CD14-positive monocyte (primary cell): ENCODE measurements at regions not wholly inside any gene's neighbourhood (a gene's known extent, or its start where the extent isn't known, plus 50 kb on each side); places are given as distances from the start of the nearest gene placed in this dataset.

Experiments
- DNase-seq, 3 donors: peaks; one replicate each; pipeline ENCODE4 v3.0.0-alpha.2; 2011 to 2022
- H2AFZ ChIP-seq: 2 replicates; pipeline ENCODE4 v1.6.0; 2012; ENCODE audit warnings: mild to moderate bottlenecking, low read depth, low read length, inconsistent platforms; ENCODE audit not compliant: insufficient read depth, poor library complexity, severe bottlenecking
- H3K27ac ChIP-seq, 2 donors: 1 replicate in 1 of 2; 2 replicates in 1 of 2; pipeline ENCODE4 v1.5.1; 2012 to 2013; ENCODE audit warnings: low read length in 2 of 2, control low read depth in 1 of 2, inconsistent platforms in 1 of 2, low read depth in 1 of 2, mild to moderate bottlenecking in 1 of 2
- H3K27me3 ChIP-seq, 2 donors: one replicate each; pipeline versions ENCODE4 v1.6.0 to v1.6.1; 2011 to 2013; ENCODE audit warnings: low read length in 2 of 2; ENCODE audit not compliant: control insufficient read depth in 2 of 2, insufficient read depth in 2 of 2
- H3K36me3 ChIP-seq, 2 donors: replicated peaks in 1 of 2; 1 replicate in 1 of 2; 2 replicates in 1 of 2; pipeline versions ENCODE4 v1.5.1 to v1.6.1; 2012 to 2013; ENCODE audit warnings: low read length in 2 of 2, control low read depth in 1 of 2, inconsistent platforms in 1 of 2, mild to moderate bottlenecking in 1 of 2; ENCODE audit not compliant: insufficient read depth in 2 of 2, control insufficient read depth in 1 of 2
- H3K4me1 ChIP-seq, 2 donors: 1 replicate in 1 of 2; 2 replicates in 1 of 2; pipeline versions ENCODE4 v1.5.1 to v1.6.1; 2012 to 2013; ENCODE audit warnings: low read length in 2 of 2, control low read depth in 1 of 2, inconsistent platforms in 1 of 2, mild to moderate bottlenecking in 1 of 2, moderate library complexity in 1 of 2; ENCODE audit not compliant: insufficient read depth in 2 of 2, control insufficient read depth in 1 of 2
- H3K4me2 ChIP-seq: replicated peaks from 2 replicates; pipeline ENCODE3; 2012; ENCODE audit warnings: low read length, moderate library complexity, mild to moderate bottlenecking; ENCODE audit not compliant: poor library complexity, severe bottlenecking; ENCODE audit errors: extremely low read depth
- H3K4me3 ChIP-seq, 3 experiments: fragments of 200-600 bp in 1 of 3; sonication (generic) in 1 of 3; replicated peaks in 1 of 3; 1 replicate in 2 of 3; 2 replicates in 1 of 3; pipeline ENCODE4 v1.5.1; 2011 to 2013; ENCODE audit warnings: low read length in 3 of 3, mild to moderate bottlenecking in 3 of 3, control low read depth in 2 of 3, low read depth in 2 of 3, inconsistent platforms in 1 of 3, moderate library complexity in 1 of 3
- H3K79me2 ChIP-seq: 2 replicates; pipeline ENCODE4 v1.6.0; 2012; ENCODE audit warnings: mild to moderate bottlenecking, control low read depth, inconsistent platforms, low read length, moderate library complexity; ENCODE audit not compliant: insufficient read depth
- H3K9ac ChIP-seq: 2 replicates; pipeline ENCODE4 v1.6.0; 2017; ENCODE audit warnings: low read length, mild to moderate bottlenecking; ENCODE audit not compliant: insufficient read depth, poor library complexity, severe bottlenecking
- H3K9me3 ChIP-seq, 2 donors: replicated peaks in 1 of 2; 1 replicate in 1 of 2; 2 replicates in 1 of 2; pipeline versions ENCODE4 v1.5.1 to v1.6.1; 2012 to 2013; ENCODE audit warnings: low read length in 2 of 2, control low read depth in 1 of 2; ENCODE audit not compliant: control insufficient read depth in 1 of 2, insufficient read depth in 1 of 2
- H4K20me1 ChIP-seq: 2 replicates; pipeline ENCODE4 v1.6.0; 2012; ENCODE audit warnings: mild to moderate bottlenecking, low read length, control low read depth, moderate library complexity; ENCODE audit not compliant: insufficient read depth
- H3K27ac Mint-ChIP-seq, 7 donors: one replicate each; pipeline ENCODE4 v1.8.0; 2020; ENCODE audit warnings: mild to moderate bottlenecking in 7 of 7, mixed read lengths in 7 of 7, moderate library complexity in 6 of 7, inconsistent platforms in 2 of 7
- H3K27me3 Mint-ChIP-seq, 3 donors: one replicate each; pipeline ENCODE4 v1.8.0; 2021 to 2022; ENCODE audit warnings: low read depth in 3 of 3, mild to moderate bottlenecking in 3 of 3, mixed read lengths in 3 of 3, moderate library complexity in 3 of 3, inconsistent platforms in 1 of 3
- H3K36me3 Mint-ChIP-seq, 2 donors: one replicate each; pipeline ENCODE4 v1.8.0; 2020; ENCODE audit warnings: mixed read lengths in 2 of 2, inconsistent platforms in 1 of 2, mild to moderate bottlenecking in 1 of 2
- H3K4me1 Mint-ChIP-seq: one replicate; pipeline ENCODE4 v1.8.0; 2020; ENCODE audit warnings: mild to moderate bottlenecking, mixed read lengths
- H3K4me3 Mint-ChIP-seq, 2 donors: one replicate each; pipeline ENCODE4 v1.8.0; 2020; ENCODE audit warnings: mild to moderate bottlenecking in 2 of 2, mixed read lengths in 2 of 2, moderate library complexity in 1 of 2
- H3K9me3 Mint-ChIP-seq, 7 donors: one replicate each; pipeline ENCODE4 v1.8.0; 2020 to 2022; ENCODE audit warnings: mixed read lengths in 7 of 7, mild to moderate bottlenecking in 6 of 7, moderate library complexity in 6 of 7, inconsistent platforms in 2 of 7
- CTCF ChIP-seq: fragments of 200-600 bp; IDR thresholded peaks from one replicate; pipeline ENCODE4 v1.8.0; 2022; ENCODE audit warnings: antibody characterized with exemption, mild to moderate bottlenecking
- WGBS: methylation state at CpG from one replicate; pipeline ENCODE4 v1.1.5; 2013; ENCODE audit warnings: missing lambda C conversion rate; ENCODE audit not compliant: insufficient coverage; 5-methylcytosine and 5-hydroxymethylcytosine counted together
- intact Hi-C, 2 donors: fragments of 100-400 bp; cut with micrococcal nuclease; formaldehyde crosslinking; loops; one replicate each; pipeline versions ENCODE4 v1.15.0 to v1.15.1; 2023

GRCh38 chr3:132236701-132237651 lies 80.2 kb upstream of the ACP3 start:
- Histone ChIP-seq H4K20me1 (no peaks in the 10 kb centered on the region), H3K4me3 (no peak overlapping the region), H3K4me1 (peaks cover 16 to 23% of the 10 kb centered on the region in 2 donors), H3K36me3 (no peaks in the 10 kb centered on the region), H3K9me3 (no peaks in the 10 kb centered on the region), H3K79me2 (no peaks in the 10 kb centered on the region), H3K4me2 (no peak overlapping the region), H3K27me3 (no peaks in the 10 kb centered on the region), H3K27ac (no peak overlapping the region), H2AFZ (no peak overlapping the region), H3K9ac (no peak overlapping the region)
- no peak overlapping the region for H3K4me3 Mint-ChIP-seq
- intact Hi-C loops, result no loop called here
- peaks cover 35% of the 10 kb centered on the region for H3K4me1 Mint-ChIP-seq
- TF ChIP-seq CTCF, result no peak
- H3K36me3 Mint-ChIP-seq, result no peaks in the 10 kb centered on the region
- no peaks in the 10 kb centered on the region for H3K27me3 Mint-ChIP-seq
- H3K9me3 Mint-ChIP-seq, result peaks cover 0 to 11% (median 5%) of the 10 kb centered on the region in 7 donors
- 95% methylated on average over 3 of the region's 4 CpGs for WGBS
- H3K27ac Mint-ChIP-seq, result peak overlapping the region in 1 of 7 donors; percentile 31
- no peak for DNase-seq

GRCh38 chr3:132237652-132238032 lies 79.6 kb upstream of the ACP3 start:
- Mint-ChIP-seq H3K27ac (peak overlapping the region in 1 of 7 donors; percentile 8), H3K36me3 (no peaks in the 10 kb centered on the region), H3K27me3 (no peaks in the 10 kb centered on the region), H3K9me3 (peaks cover 0 to 11% (median 5%) of the 10 kb centered on the region in 7 donors), H3K4me3 (no peak overlapping the region), H3K4me1 (peaks cover 35% of the 10 kb centered on the region)
- H3K36me3 ChIP-seq, result no peaks in the 10 kb centered on the region
- intact Hi-C loops, result no loop called here
- no peaks in the 10 kb centered on the region for H4K20me1 ChIP-seq
- TF ChIP-seq CTCF, result no peak
- H3K27me3 ChIP-seq, result no peaks in the 10 kb centered on the region
- H2AFZ ChIP-seq, result no peak overlapping the region
- H3K9ac ChIP-seq, result no peak overlapping the region
- no peak overlapping the region for H3K4me3 ChIP-seq
- H3K4me1 ChIP-seq, result peaks cover 20 to 23% of the 10 kb centered on the region in 2 donors
- H3K27ac ChIP-seq, result no peak overlapping the region
- no peak overlapping the region for H3K4me2 ChIP-seq
- no peaks in the 10 kb centered on the region for H3K79me2 ChIP-seq
- no peak for DNase-seq
- no peaks in the 10 kb centered on the region for H3K9me3 ChIP-seq
